ENCODE measurements at regions not wholly inside any gene's neighbourhood (a gene's known extent, or its start where the extent isn't known, plus 50 kb on each side); places are given as distances from the start of the nearest gene placed in this dataset.

- TF ChIP-seq CTCF (IDR thresholded peaks at IDR 0.05; ENCODE audit: insufficient read depth, low read length), result no peak
- TF ChIP-seq SPI1 (IDR thresholded peaks at IDR 0.05; ENCODE audit: borderline replicate concordance, low read depth), result no peak
Observed at GRCh38 chr17:71779482-71779881, 341.3 kb upstream of the SOX9 start.

All from HL-60 (cell line).